ENCODE measurements at regions not wholly inside any gene's neighbourhood (a gene's known extent, or its start where the extent isn't known, plus 50 kb on each side); places are given as distances from the start of the nearest gene placed in this dataset.
A peak's percentile ranks its signal among the peaks of the same experiment; 100 is the strongest.

DNA sequence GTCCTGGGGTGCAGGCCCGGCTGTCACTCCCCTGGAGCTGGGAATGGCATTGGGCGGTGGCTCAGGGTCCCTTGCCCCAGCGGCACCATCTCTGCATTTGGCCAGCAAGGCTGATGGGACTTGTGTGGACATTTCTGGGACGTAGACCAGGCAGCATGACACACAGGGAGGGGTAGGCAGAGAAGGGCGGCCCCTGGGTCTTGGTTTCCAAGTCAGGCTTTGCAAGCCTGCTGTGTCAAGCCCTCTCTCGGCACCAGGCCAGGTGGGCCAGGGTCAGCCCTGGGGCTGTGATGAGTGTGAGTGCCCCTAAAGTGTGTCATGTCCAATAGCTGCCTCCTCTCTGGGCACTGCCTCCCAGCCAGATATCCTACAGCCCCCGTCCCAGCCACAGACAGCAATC, 335.2 kb downstream of the SEC14L1 start:
- no peak for DNase-seq (ENCODE audit: low read depth, low spot score)
- H3K27ac ChIP-seq, result peak overlapping the region; percentile 82

- peak overlapping the region; percentile 82 for H3K27ac ChIP-seq
- DNase-seq (ENCODE audit: low read depth, low spot score), result no peak
Observed at GRCh38 chr17:77476498-77476897, 335.7 kb downstream of the SEC14L1 start.

GRCh38 chr17:77476931-77477805, 336.4 kb downstream of the SEC14L1 start:
- H3K27ac ChIP-seq, result peak overlapping the region; percentile 82
- peak; percentile 92 for DNase-seq (ENCODE audit: low read depth, low spot score)

- peak overlapping the region; percentile 82 for H3K27ac ChIP-seq
- no peak for DNase-seq (ENCODE audit: low read depth, low spot score)
Observed at GRCh38 chr17:77478281-77478680, 337.5 kb downstream of the SEC14L1 start.

DNA sequence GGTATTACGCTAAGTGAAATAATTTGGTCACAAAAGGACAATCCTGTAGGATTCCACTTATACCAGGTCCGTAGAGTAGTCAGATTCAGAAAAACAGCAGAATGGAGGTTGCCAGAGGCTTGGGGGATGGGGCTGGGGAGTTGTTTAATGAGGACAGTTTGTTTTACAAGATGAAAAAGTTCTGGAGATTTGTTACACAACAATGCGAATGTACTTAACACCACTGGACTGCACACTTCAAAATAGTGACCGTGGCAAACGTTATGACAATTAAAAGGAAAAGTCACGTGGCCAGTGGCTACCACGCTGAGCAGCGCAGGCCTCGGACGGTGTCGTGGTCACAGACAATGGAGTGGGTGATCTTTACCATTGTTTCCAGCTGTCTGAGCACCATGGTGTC, 338.1 kb downstream of the SEC14L1 start:
- H3K27ac ChIP-seq, result no peak overlapping the region
- no peak for DNase-seq (ENCODE audit: low read depth, low spot score)

GRCh38 chr17:77479372-77480198, 338.8 kb downstream of the SEC14L1 start:
- H3K27ac ChIP-seq, result no peak overlapping the region
- DNase-seq (ENCODE audit: low read depth, low spot score), result no peak

DNA sequence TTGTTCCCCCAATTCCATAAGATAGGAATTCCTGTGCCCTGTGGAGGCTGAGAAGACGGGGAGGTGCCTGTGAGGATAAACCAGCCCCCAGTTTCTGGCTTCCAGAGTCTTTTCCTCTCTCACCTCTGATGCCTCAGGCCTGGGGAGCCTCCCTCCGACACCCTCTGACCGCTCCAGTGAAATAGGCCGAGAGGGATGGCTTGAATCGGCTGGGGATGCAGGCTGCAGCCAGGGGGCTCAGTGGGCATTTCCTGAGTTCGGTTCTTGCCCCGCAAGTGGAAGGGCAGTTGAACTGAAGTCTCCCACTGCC, 339.4 kb downstream of the SEC14L1 start:
- no peak for DNase-seq (ENCODE audit: low read depth, low spot score)
- H3K27ac ChIP-seq, result no peak overlapping the region

DNA sequence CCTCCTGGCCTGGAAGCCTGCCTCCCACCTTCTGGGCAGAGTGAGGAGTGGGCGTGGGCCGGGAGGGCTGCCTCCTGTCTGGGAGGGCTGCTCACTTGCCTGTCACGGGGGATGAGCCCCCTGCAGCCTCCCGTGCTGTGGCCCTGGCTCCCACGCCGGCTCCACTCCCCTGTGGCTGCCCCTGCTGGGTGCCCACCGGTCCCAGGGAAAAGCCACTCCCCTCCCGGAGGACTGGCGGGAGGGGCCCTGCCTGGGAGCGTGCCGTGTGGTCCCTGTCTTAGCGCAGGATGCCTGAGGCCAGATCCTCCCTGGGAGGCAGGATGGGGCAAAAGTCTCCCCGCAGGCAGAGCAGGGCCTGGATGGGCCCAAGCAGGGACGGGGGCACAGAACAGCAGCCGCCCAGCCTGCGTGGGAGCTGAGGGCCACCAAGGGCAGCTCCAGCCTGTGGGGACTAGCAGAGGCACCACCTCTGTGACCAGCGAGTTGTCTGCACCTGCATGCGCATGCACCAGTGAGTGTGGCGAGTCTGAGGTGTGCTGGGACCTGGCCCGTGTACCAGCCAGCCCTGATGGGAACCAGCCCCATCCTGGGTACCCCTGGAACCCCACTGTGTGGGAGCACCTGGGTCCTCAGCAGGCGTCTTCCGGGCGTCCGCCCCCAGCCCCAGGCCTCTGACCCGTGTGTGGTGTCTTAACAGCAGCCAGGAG, 339.9 kb downstream of the SEC14L1 start:
- H3K27ac ChIP-seq, result no peak overlapping the region
- DNase-seq (ENCODE audit: low read depth, low spot score), result no peak

DNA sequence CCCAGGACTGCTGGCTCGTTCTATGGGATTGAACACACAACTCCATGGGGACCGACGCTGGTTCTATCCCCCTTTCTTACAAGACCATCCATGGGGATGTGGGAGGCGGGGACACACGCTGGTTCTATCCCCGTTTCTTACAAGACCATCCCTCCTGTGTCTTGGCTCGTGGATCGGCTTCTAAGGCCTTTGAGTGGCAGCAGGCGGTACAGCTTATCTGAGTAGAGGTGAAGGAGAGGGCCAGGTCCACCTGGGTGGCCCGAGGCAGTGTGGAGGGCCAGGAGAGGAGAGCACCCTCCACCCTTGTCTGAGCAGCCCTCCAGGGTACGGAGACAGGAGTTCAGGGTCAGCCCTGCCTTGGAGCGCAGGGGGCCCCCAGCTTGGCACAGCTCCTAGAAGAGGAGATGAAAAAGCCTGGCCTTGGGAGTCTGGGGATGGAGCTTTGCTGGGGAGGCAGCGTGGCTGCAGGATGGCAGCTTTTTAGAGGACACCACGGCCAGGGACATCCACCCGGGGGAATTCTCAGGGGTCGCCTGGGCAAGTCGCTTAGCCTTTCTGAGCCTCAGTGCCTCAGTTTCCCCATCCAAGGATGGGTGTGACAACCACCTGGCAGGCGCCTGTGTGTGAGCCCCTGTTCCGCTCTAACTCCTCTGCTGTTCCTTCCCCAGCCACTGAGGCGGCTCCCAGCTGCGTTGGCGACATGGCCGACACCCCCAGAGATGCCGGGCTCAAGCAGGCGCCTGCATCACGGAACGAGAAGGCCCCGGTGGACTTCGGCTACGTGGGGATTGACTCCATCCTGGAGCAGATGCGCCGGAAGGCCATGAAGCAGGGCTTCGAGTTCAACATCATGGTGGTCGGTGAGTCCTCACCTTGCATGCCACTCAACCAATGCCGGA, 341.0 kb downstream of the SEC14L1 start:
- DNase-seq (ENCODE audit: low read depth, low spot score), result no peak
- H3K27ac ChIP-seq, result no peak overlapping the region

DNA sequence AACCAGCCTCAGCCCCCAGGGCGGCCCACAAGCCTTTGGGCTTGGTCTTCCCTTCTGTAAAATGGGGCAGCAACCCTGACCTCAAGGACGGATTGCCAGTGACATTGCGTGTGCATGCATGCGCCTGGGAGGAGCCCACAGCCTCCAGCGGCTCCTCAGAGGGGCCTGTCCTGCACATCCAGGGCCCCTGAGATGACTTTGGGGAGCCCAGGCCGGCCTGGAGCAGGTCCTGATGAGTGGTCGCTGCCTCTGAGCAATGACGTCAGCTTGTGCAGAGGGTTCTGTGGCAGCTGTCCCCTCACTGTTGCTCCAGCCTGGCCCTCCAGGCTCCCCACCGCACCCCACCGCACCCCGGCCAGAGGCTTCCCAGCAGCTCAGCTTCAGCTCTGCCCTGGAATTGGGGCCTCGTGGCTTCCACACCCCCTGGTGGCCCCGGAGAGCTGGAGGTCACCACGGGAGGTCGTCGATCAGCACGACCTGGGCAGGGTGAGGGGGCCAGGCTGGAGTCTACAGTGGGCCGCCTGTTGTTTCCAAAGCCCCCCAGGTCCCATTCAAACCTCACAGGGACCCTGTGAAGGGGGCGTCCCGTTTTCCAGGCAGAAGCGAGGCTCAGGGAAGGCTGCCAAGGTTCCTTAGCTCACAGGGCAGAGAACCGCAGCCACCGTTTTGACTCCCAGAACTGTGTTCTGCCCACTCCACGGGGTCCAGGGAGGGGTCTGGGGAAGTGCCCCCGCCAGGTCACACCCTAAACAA, 341.8 kb downstream of the SEC14L1 start:
- no peak for DNase-seq (ENCODE audit: low read depth, low spot score)
- no peak overlapping the region for H3K27ac ChIP-seq

DNA sequence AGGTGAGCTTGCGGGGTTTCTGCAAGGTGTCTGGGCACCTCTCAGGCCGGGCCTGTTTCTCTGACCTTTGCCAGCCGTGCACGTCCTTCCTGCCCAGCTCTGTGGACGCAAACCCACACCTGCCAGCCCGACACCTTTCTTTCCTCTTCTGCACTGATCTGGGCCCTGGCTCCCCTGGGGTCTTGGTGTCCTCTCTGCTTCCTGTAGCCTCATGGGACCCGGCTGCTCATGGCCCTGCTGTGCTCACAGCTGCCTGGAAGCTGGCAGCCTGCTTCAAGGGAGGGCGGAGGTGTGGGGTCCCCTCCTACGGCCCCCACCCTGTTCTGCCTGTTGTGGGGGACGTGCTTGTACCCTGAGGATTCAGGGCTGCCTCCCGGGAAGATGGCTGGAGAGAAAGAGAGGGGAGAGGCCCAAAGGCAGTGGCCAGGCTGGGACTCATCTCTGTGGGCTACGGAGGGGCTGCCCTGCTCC, 342.4 kb downstream of the SEC14L1 start:
- H3K27ac ChIP-seq, result no peak overlapping the region

DNA sequence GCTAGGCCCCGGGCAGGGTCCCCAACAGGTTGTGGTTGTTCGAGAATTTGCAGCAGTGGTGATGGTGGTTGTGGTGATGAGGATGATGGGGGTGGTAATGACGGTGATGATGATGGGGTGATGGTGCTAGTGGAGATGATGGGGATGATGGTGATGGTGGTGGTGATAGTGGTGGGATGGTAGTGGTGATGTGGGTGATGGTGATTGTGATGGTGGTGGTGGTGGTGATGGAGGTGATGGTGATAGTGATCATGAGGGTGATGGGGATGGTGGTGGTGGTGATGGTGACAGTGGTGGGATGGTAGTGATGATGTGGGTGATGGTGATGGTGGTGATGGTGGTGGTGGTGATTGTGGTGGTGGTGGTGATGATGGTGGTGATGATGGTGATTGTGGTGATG, 343.3 kb downstream of the SEC14L1 start:
- DNase-seq (ENCODE audit: low read depth, low spot score), result no peak
- no peak overlapping the region for H3K27ac ChIP-seq

More for the DNA sequence above, 342.4 kb downstream of the SEC14L1 start:
- no peak for DNase-seq (ENCODE audit: low read depth, low spot score)

GRCh38 chr17:77485089-77485833, 344.5 kb downstream of the SEC14L1 start:
- no peak overlapping the region for H3K27ac ChIP-seq
- DNase-seq (ENCODE audit: low read depth, low spot score), result no peak

DNA sequence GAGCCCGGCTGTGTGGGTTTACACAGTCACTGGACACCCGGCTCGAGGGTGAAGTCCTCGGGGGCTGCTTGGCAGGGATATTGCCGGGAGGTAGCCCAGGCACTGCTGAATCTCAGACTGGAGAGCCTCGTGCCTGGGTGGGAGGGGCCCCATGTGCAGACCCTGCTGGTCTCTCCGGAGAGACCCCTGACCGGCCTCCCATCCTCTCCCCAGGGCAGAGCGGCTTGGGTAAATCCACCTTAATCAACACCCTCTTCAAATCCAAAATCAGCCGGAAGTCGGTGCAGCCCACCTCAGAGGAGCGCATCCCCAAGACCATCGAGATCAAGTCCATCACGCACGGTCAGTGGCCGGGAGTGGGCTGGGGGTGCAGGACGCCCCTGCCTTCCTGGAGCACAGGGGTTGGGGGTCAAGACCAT, 346.5 kb downstream of the SEC14L1 start:
- H3K27ac ChIP-seq, result no peak overlapping the region
- no peak for DNase-seq (ENCODE audit: low read depth, low spot score)

- no peak overlapping the region for H3K27ac ChIP-seq
- no peak for DNase-seq (ENCODE audit: low read depth, low spot score)
Observed at GRCh38 chr17:77487677-77488530, 347.1 kb downstream of the SEC14L1 start.

DNA sequence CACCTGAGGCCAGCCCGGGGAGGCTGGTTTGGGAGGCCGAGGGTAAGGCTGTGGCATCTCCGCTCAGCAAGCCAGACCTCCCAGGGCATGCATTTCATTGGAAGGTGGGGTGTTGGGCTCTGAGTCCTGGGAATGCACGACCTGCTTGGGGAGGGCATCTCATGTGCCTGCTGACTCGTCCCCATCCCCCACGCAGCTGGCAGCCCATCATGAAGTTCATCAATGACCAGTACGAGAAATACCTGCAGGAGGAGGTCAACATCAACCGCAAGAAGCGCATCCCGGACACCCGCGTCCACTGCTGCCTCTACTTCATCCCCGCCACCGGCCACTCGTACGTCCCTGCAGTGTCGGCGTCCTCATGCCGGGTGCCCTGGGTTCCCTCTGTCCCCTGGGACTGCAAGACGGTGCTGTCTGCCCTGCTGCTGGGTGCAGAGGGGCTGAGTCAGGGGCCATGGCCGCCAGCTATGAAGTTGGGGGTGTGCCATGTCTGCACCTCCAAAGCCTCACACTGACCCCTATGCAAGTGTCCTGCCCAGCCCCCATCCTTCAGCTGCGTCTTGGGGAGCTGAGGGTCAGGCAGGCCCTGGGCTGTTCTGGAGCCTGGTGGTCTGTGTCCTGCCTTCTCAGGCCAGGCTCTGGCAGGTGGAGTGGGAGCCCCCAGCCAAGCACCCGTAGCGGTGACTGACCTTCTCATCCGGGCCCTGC, 347.9 kb downstream of the SEC14L1 start:
- no peak overlapping the region for H3K27ac ChIP-seq
- no peak for DNase-seq (ENCODE audit: low read depth, low spot score)
